Karpas-422 (cell line): ENCODE measurements at regions not wholly inside any gene's neighbourhood (a gene's known extent, or its start where the extent isn't known, plus 50 kb on each side); places are given as distances from the start of the nearest gene placed in this dataset.

Experiments used
- DNase-seq: peaks from one replicate; pipeline ENCODE4 v3.0.0-alpha.2; 2015
- H2AFZ ChIP-seq: fragments of 200-600 bp; sonication (generic); 2 replicates; pipeline ENCODE4 v1.6.1; 2014; ENCODE audit warnings: antibody characterized with exemption, low read length, mixed read lengths
- H3K27ac ChIP-seq: fragments of 200-600 bp; sonication (generic); 2 replicates; pipeline ENCODE4 v1.5.1; 2014; ENCODE audit warnings: mild to moderate bottlenecking, low read length, moderate library complexity
- H3K27me3 ChIP-seq: fragments of 200-600 bp; sonication (generic); 2 replicates; pipeline ENCODE4 v1.6.1; 2014; ENCODE audit warnings: low read length, mixed read lengths
- H3K36me3 ChIP-seq: fragments of 200-600 bp; sonication (generic); 2 replicates; pipeline ENCODE4 v1.6.1; 2014; ENCODE audit warnings: low read length, mixed read lengths; ENCODE audit not compliant: insufficient read depth
- H3K4me1 ChIP-seq: fragments of 200-600 bp; sonication (generic); 2 replicates; pipeline ENCODE4 v1.6.1; 2014; ENCODE audit warnings: mild to moderate bottlenecking, low read length, mixed read lengths
- H3K4me2 ChIP-seq: fragments of 200-600 bp; sonication (generic); 2 replicates; pipeline ENCODE4 v1.6.1; 2014; ENCODE audit warnings: low read length, low read depth, mild to moderate bottlenecking; ENCODE audit not compliant: poor library complexity, severe bottlenecking
- H3K4me3 ChIP-seq: fragments of 200-600 bp; sonication (generic); 2 replicates; pipeline ENCODE4 v1.5.1; 2014; ENCODE audit warnings: mild to moderate bottlenecking, antibody characterized with exemption, low read length, mixed read lengths
- H3K79me2 ChIP-seq: fragments of 200-600 bp; sonication (generic); 2 replicates; pipeline ENCODE4 v1.6.1; 2014; ENCODE audit warnings: mild to moderate bottlenecking, low read length, mixed read lengths
- H3K9ac ChIP-seq: fragments of 200-600 bp; sonication (generic); 2 replicates; pipeline ENCODE4 v1.6.0; 2014; ENCODE audit warnings: low read length
- H3K9me2 ChIP-seq: fragments of 200-600 bp; sonication (generic), shearing (Covaris generic); replicated peaks from 2 replicates; pipeline ENCODE4 v1.6.0; 2014; ENCODE audit warnings: mild to moderate bottlenecking, low read length, moderate library complexity; ENCODE audit not compliant: insufficient read depth
- H3K9me3 ChIP-seq: fragments of 300-700, 200-600 bp; sonication (generic); 2 replicates; pipeline ENCODE4 v1.6.1; 2014; ENCODE audit warnings: low read length, mixed read lengths
- H4K20me1 ChIP-seq: fragments of 200-600 bp; sonication (generic); 2 replicates; pipeline ENCODE4 v1.6.1; 2014; ENCODE audit warnings: mild to moderate bottlenecking, antibody characterized with exemption, low read length, low read depth; ENCODE audit not compliant: insufficient read depth

- H3K9ac ChIP-seq: no peak overlapping the region
- H3K27me3 ChIP-seq: no peaks in the 10 kb centered on the region
- H4K20me1 ChIP-seq: no peaks in the 10 kb centered on the region
- no peak overlapping the region for H3K4me2 ChIP-seq
- no peaks in the 10 kb centered on the region for H3K36me3 ChIP-seq
- H3K9me2 ChIP-seq: no peaks in the 10 kb centered on the region
- H2AFZ ChIP-seq: no peak overlapping the region
- H3K4me1 ChIP-seq: peaks cover 8% of the 10 kb centered on the region; the same call in 1 of the 2 replicates
- H3K79me2 ChIP-seq: peaks cover 11% of the 10 kb centered on the region
- no peak overlapping the region for H3K27ac ChIP-seq
- H3K4me3 ChIP-seq: no peak overlapping the region
- H3K9me3 ChIP-seq: no peaks in the 10 kb centered on the region
- DNase-seq: no peak
Observed at GRCh38 chr13:83056269-83056668, 826.0 kb downstream of the SLITRK1 start.

DNA sequence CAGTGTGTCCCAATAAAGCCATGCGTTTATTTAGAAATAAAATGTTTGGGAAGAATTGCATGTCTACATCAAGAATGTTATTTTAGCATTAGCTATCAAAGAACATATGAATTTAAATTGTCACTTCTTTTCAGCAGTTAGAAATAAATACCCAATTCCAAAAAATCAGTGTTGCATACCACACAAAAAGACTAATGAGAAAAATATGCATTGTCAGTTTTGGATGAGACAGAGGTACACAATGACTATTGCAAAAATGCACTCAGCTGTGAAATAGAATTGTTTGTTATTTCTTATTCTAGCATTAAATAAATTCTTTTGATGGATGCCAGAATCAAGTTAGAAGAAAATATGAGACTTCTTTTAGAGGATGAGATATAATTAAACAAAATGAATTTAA, 833.9 kb downstream of the SLITRK1 start:
- no peaks in the 10 kb centered on the region for H3K27me3 ChIP-seq
- no peaks in the 10 kb centered on the region for H3K9me2 ChIP-seq

DNA sequence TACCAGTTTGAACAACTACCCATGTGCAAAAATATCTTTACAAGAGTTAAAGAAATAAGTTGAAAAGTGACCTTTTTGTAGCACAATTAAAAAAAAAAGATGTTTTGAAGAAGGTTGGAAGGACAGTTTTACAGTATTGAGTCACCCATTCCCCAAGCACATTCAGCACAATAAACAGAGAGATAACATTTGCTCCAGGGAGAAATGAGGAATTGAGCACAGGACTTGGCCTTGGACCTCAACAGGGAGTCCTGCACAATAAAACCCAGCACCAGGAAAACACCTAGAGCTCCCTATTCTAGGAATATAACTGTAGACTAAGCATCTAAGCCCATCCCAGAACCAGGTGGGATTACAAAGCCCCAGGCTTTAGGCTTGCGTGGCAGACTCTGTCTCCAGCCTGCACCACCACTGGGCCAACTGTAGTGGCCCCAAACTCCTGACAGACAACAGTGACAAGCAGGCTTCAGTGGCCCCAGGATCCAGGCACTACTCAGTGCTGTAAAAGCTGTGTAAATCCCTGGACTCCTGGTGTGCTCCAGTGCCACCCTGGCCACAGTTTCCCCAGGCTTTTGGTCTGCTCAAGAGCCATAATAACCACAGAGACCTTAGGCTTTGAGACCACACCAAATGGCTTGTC, 857.2 kb downstream of the SLITRK1 start:
- no peak overlapping the region for H3K27ac ChIP-seq
- H3K79me2 ChIP-seq: peaks cover 17% of the 10 kb centered on the region; the same call in 1 of the 2 replicates
- no peaks in the 10 kb centered on the region for H4K20me1 ChIP-seq
- no peaks in the 10 kb centered on the region; the same call in 1 of the 2 replicates for H3K36me3 ChIP-seq
- no peak overlapping the region for H3K4me3 ChIP-seq
- H3K4me2 ChIP-seq: no peak overlapping the region
- DNase-seq: no peak
- no peaks in the 10 kb centered on the region for H3K4me1 ChIP-seq
- peaks cover 6% of the 10 kb centered on the region; the same call in 1 of the 2 replicates for H3K9me3 ChIP-seq
- H2AFZ ChIP-seq: no peak overlapping the region
- H3K27me3 ChIP-seq: no peaks in the 10 kb centered on the region
- H3K9me2 ChIP-seq: no peaks in the 10 kb centered on the region
- no peak overlapping the region for H3K9ac ChIP-seq

More for the DNA sequence above, 833.9 kb downstream of the SLITRK1 start:
- Histone ChIP-seq H4K20me1 (no peaks in the 10 kb centered on the region), H3K36me3 (no peaks in the 10 kb centered on the region; the same call in 1 of the 2 replicates), H3K4me3 (no peak overlapping the region), H3K4me1 (no peaks in the 10 kb centered on the region), H3K9me3 (no peaks in the 10 kb centered on the region; the same call in 1 of the 2 replicates), H3K9ac (no peak overlapping the region), H3K79me2 (no peaks in the 10 kb centered on the region; the same call in 1 of the 2 replicates), H3K27ac (no peak overlapping the region), H3K4me2 (no peak overlapping the region), H2AFZ (no peak overlapping the region)
- no peak for DNase-seq

DNA sequence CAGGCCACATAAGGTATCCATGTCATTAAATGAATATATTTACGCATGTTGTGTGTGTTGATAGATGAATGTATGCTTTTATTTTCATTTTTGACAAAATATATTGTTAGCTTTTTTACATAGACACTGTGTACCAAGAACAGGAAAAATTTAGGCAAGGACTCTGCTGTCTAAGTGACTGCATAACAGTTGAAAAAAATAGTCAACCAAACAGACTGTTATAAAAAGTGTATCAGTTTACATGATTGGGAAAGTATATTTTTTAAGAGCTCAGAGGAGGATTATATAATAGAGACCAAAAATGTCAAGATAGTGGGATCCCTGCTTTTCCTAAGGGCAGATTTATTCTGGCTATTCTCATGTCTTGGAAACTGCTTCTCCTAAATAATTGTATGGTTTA, 858.0 kb downstream of the SLITRK1 start:
- Histone ChIP-seq H3K4me1 (no peaks in the 10 kb centered on the region), H3K27ac (no peak overlapping the region), H3K4me2 (no peak overlapping the region), H3K4me3 (no peak overlapping the region), H4K20me1 (no peaks in the 10 kb centered on the region), H2AFZ (no peak overlapping the region), H3K9me2 (no peaks in the 10 kb centered on the region), H3K9me3 (no peaks in the 10 kb centered on the region; the same call in 1 of the 2 replicates), H3K27me3 (no peaks in the 10 kb centered on the region), H3K36me3 (no peaks in the 10 kb centered on the region; the same call in 1 of the 2 replicates), H3K9ac (no peak overlapping the region), H3K79me2 (peaks cover 11% of the 10 kb centered on the region; the same call in 1 of the 2 replicates)
- DNase-seq: no peak

GRCh38 chr13:83019986-83020385, 862.3 kb downstream of the SLITRK1 start:
- Histone ChIP-seq H3K79me2 (no peaks in the 10 kb centered on the region), H4K20me1 (no peaks in the 10 kb centered on the region), H3K9me2 (0 out of 2 replicates have a peak, but pooled peaks cover 3% of the 10 kb centered on the region), H3K9ac (no peak overlapping the region), H3K4me3 (no peak overlapping the region), H3K36me3 (no peaks in the 10 kb centered on the region), H3K4me2 (no peak overlapping the region), H3K4me1 (no peaks in the 10 kb centered on the region), H2AFZ (no peak overlapping the region), H3K27me3 (no peaks in the 10 kb centered on the region), H3K27ac (no peak overlapping the region), H3K9me3 (no peaks in the 10 kb centered on the region)
- DNase-seq: no peak

DNA sequence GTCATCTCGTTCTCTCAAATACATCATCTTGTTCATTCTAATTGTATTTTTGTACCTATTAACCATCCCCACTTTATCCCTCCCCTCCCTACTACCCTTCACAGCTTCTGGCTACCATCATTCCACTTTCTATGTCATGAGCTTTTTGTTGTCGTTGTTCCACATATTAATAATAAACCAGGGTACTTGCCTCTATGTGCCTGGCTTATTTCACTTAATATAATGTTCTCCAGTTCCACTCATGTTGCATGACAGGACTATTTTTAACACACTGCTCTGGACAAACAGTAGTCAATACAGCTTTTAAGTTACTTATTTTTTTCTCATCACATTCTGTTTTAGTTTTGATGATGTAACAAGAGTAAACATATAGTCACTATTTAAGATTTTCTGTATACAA, 872.3 kb downstream of the SLITRK1 start:
- Histone ChIP-seq H3K36me3 (no peaks in the 10 kb centered on the region), H3K79me2 (no peaks in the 10 kb centered on the region), H3K9me2 (no peaks in the 10 kb centered on the region), H4K20me1 (no peaks in the 10 kb centered on the region), H3K27ac (no peak overlapping the region), H2AFZ (no peak overlapping the region), H3K4me3 (no peak overlapping the region), H3K4me2 (no peak overlapping the region), H3K4me1 (no peaks in the 10 kb centered on the region), H3K9ac (no peak overlapping the region), H3K27me3 (no peaks in the 10 kb centered on the region), H3K9me3 (peaks cover 3% of the 10 kb centered on the region; the same call in 1 of the 2 replicates)
- no peak for DNase-seq

- Histone ChIP-seq H3K4me3 (no peak overlapping the region), H2AFZ (no peak overlapping the region), H3K4me2 (no peak overlapping the region), H3K9me3 (no peaks in the 10 kb centered on the region; the same call in 1 of the 2 replicates), H3K27ac (no peak overlapping the region), H3K36me3 (no peaks in the 10 kb centered on the region), H4K20me1 (no peaks in the 10 kb centered on the region), H3K79me2 (no peaks in the 10 kb centered on the region), H3K4me1 (no peaks in the 10 kb centered on the region), H3K27me3 (no peaks in the 10 kb centered on the region), H3K9me2 (no peaks in the 10 kb centered on the region), H3K9ac (no peak overlapping the region)
- no peak for DNase-seq
Observed at GRCh38 chr13:83008212-83008929, 873.9 kb downstream of the SLITRK1 start.

GRCh38 chr13:83007226-83007625, 875.0 kb downstream of the SLITRK1 start:
- Histone ChIP-seq H3K4me1 (no peaks in the 10 kb centered on the region), H2AFZ (no peak overlapping the region)

More at GRCh38 chr13:83007226-83007625, 875.0 kb downstream of the SLITRK1 start:
- H3K36me3 ChIP-seq: no peaks in the 10 kb centered on the region
- no peaks in the 10 kb centered on the region for H3K9me2 ChIP-seq
- no peaks in the 10 kb centered on the region for H3K79me2 ChIP-seq
- H4K20me1 ChIP-seq: no peaks in the 10 kb centered on the region
- H3K9ac ChIP-seq: no peak overlapping the region
- no peaks in the 10 kb centered on the region for H3K9me3 ChIP-seq
- no peak overlapping the region for H3K4me3 ChIP-seq
- DNase-seq: peak; percentile 53
- no peaks in the 10 kb centered on the region for H3K27me3 ChIP-seq
- no peak overlapping the region for H3K27ac ChIP-seq
- H3K4me2 ChIP-seq: no peak overlapping the region
